ENCODE measurements at regions not wholly inside any gene's neighbourhood (a gene's known extent, or its start where the extent isn't known, plus 50 kb on each side); places are given as distances from the start of the nearest gene placed in this dataset.

DNA sequence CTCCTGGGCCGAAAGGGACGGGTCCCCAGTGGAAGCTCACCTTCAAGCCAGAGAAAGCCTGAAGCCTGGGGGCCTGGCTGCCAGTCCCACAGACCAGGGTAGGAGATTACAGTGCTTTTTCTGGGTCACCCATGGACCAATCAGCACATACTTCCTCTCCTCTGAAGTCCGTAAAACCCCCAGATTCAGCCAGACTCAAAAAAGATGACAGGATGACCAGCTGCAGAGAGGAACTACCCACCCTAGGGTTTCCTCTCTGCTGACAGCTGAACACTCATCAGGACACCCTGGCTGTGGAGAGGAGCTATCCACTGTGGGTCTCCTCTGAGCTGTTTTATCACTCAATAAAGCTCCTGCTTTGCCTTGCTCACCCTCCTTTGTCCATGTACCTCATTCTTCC, 78.0 kb downstream of the SAMD9 start:
- ChIA-PET CTCF (interaction anchor here (1.3 kb wide), 1 partner anchor 207 kb away, joined by 4 read pairs; no protein-coding TSS in a partner anchor), POLR2A (no interaction called here)
- DNase-seq (ENCODE audit: extremely low spot score) = no peak

DNA sequence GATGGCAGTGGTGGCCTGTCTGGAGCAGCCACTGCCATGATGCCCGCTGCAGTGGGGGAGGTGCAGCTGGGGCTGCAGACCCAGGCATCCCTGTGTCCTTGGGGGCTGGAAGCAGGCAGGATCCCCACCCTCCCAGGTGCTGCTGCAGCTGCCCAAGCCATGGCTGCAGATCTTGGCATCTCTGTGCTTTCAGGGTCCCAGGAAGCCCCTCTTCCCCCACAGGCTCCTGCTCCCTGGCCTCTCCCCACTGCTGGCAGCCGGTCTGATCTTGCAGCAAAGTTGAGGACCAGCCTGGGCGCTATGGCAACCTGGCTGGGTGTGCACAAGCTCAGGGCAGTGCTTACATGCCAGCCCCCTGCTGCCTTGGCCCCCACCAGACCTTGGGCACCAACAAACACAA, 78.5 kb downstream of the SAMD9 start:
- POLR2A ChIA-PET = no interaction called here
- TF ChIP-seq, protein P1, sequence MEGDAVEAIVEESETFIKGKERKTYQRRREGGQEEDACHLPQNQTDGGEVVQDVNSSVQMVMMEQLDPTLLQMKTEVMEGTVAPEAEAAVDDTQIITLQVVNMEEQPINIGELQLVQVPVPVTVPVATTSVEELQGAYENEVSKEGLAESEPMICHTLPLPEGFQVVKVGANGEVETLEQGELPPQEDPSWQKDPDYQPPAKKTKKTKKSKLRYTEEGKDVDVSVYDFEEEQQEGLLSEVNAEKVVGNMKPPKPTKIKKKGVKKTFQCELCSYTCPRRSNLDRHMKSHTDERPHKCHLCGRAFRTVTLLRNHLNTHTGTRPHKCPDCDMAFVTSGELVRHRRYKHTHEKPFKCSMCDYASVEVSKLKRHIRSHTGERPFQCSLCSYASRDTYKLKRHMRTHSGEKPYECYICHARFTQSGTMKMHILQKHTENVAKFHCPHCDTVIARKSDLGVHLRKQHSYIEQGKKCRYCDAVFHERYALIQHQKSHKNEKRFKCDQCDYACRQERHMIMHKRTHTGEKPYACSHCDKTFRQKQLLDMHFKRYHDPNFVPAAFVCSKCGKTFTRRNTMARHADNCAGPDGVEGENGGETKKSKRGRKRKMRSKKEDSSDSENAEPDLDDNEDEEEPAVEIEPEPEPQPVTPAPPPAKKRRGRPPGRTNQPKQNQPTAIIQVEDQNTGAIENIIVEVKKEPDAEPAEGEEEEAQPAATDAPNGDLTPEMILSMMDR (IDR thresholded peaks at IDR 0.05; ENCODE audit: control extremely low read depth, extremely low read depth, low read depth, missing control alignments) = no peak
- DNase-seq (ENCODE audit: extremely low spot score) = no peak
- CTCF ChIA-PET = interaction anchor here (1.3 kb wide), 1 partner anchor 206 kb away, joined by 4 read pairs; no protein-coding TSS in a partner anchor

More for the DNA sequence above, 78.0 kb downstream of the SAMD9 start:
- TF ChIP-seq, protein P1 (IDR thresholded peaks at IDR 0.05; ENCODE audit: control extremely low read depth, extremely low read depth, low read depth, missing control alignments) = no peak

DNA sequence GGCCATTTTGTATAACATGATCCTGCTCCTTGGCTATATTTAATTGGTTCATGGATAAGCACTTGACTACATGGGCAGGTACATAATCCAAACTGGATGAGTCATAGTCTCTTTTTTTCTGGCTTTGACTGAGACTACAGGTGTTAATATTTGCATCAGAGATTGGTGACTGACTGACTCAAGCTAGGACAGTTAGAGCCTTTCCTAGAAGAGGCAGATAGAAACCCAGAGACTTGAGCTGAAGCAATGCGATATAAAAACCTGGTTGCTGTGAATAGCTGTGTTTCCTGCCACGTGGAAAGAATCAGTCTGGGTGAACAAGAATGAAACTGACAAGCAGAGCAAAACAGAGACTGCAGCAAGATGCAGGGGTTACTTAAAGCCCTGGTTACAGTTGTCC, 81.0 kb downstream of the SAMD9 start:
- peak; percentile 37 for DNase-seq (ENCODE audit: extremely low spot score)
- ChIA-PET POLR2A (no interaction called here), CTCF (interaction anchor here (2.1 kb wide), 1 partner anchor 417 kb away, joined by 5 read pairs; no protein-coding TSS in a partner anchor)
- TF ChIP-seq, protein P1 (IDR thresholded peaks at IDR 0.05; ENCODE audit: control extremely low read depth, extremely low read depth, low read depth, missing control alignments) = no peak

DNA sequence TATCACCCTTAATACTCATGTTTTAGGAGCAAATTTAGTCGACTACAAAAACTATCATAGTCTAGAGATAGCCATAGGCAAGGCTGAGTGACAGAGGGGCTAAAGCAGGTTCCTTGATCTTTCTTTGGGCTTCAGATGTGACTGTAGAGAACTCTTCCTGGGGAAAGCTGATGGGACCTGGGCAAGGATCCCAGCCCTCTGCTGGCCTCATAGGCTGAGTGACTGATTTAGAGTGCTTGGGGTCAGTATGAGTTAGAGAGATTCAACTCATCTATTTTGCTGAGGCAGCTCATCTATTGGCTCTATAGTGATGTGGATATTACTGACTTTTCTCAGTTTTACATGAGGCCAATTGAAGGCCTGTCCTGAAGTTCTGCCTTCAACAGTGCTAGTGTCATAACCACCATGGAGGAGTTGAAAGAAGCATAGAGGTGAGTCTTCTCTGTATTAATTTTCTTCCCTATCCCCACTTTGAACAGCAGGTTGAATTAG, 81.6 kb downstream of the SAMD9 start:
- POLR2A ChIA-PET = no interaction called here
- CTCF ChIA-PET = no interaction called here
- TF ChIP-seq, protein P1 (IDR thresholded peaks at IDR 0.05; ENCODE audit: control extremely low read depth, extremely low read depth, low read depth, missing control alignments) = no peak
- no peak for DNase-seq (ENCODE audit: extremely low spot score)

DNA sequence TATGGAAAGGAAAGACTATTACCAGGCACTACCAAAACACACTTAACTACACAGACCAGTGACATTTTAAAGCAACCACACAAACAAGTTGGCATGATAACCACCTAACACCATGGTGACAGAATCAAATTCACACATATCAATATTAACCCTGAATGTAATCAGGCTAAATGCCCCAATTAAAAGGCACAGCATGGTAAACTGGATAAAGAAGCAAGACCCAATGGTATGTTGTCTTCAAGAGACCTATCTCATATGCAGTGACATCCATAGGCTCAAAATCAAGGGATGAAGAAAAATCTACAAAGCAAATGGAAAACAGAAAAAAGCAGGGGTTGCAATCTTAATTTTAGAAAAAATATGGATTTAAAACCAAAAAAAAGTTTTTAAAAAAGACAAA, 86.0 kb downstream of the SAMD9 start:
- ChIA-PET CTCF (no interaction called here), POLR2A (no interaction called here)
- TF ChIP-seq, protein P1 (IDR thresholded peaks at IDR 0.05; ENCODE audit: control extremely low read depth, extremely low read depth, low read depth, missing control alignments) = no peak
- DNase-seq (ENCODE audit: extremely low spot score) = no peak

DNA sequence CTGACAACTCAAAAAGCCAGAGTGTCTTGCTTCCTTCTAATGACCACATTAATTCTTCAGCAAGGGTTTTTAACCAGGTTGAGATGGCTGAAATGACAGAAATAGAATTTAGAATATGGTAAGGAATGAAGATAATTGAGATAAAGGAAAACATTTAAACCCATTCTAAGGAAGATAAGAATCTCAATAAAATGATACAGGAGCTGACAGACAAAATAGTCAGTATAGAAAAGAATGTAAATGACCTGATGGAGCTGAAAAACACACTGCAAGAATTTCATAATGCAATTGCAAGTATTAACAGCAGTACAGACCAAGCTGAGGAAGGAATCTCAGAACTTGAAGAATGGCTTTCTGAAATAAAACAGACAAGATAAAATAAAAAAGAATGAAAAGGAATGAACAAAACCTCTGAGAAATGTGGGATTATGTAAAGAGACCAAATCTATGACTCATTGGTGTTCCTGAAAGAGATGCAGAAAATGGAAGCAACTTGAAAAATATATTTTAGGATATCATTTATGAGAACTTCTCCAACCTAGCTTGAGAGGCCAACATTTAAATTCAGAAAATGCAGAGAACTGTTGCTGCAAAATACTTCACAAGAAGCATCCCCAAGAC, 87.1 kb downstream of the SAMD9 start:
- DNase-seq (ENCODE audit: extremely low spot score) = no peak
- TF ChIP-seq, protein P1 (IDR thresholded peaks at IDR 0.05; ENCODE audit: control extremely low read depth, extremely low read depth, low read depth, missing control alignments) = no peak
- POLR2A ChIA-PET = no interaction called here
- CTCF ChIA-PET = no interaction called here
